ENCODE measurements at regions not wholly inside any gene's neighbourhood (a gene's known extent, or its start where the extent isn't known, plus 50 kb on each side); places are given as distances from the start of the nearest gene placed in this dataset.

DNA sequence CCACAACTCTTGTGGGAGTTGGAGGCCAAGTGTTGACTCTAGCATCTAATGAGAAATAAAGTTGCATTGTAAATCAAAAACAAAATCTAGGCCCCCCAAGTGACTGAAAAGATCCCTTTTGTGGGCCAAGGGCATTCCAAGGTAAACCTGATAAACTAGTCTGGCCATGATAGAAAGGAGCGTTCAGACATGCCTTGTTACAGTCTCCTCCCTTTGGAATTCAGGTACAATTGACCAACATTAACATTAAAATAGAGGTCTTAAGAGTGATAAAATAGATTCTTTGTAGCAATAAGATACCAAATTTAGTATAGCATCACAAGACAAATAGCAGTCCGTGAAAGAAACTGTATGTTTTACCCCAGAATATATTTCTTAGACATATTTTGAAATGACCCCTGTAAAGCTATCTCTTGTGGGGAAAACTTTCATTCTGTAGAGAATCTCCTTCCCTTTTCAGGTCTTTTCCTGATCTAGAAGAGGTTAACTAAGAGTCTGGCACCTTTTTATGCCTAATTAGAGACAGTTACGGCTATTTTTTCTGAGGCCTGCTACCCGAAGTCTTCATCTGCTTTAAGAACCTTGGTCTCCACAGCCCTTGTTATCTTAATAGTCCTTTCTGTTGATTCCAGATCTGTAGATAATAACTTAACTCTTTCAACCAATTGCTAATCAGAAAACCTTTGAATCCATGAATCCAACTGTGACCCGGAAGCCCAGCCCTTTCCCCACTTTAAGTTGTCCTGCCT lies 495.4 kb upstream of the MMS22L start:
- no peak for TF ChIP-seq POLR2A (IDR thresholded peaks at IDR 0.05; ENCODE audit: low read depth, low read length)
- TF ChIP-seq POLR2AphosphoS5 (IDR thresholded peaks at IDR 0.05; ENCODE audit: low read depth, low read length) = no peak
- no peak for TF ChIP-seq TAF1 (IDR thresholded peaks at IDR 0.05; ENCODE audit: low read depth, low read length)
